H1 (cell line): ENCODE measurements at regions not wholly inside any gene's neighbourhood (a gene's known extent, or its start where the extent isn't known, plus 50 kb on each side); places are given as distances from the start of the nearest gene placed in this dataset.

ENCODE experiments used
- CTCF ChIA-PET: fragments of 300-600 bp; sonication (Branson Sonifier 250); formaldehyde crosslinking; loops from one replicate; lab custom pipeline; 2021; ENCODE audit not compliant: partially characterized antibody; lab: Charles Lee
- POLR2A ChIA-PET: fragments of 300-600 bp; sonication (Branson Sonifier 250); formaldehyde crosslinking; loops from one replicate; lab custom pipeline; 2021; ENCODE audit warnings: inconsistent platforms; ENCODE audit not compliant: partially characterized antibody; lab: Charles Lee
- DNase-seq, 2 experiments: peaks; one replicate each; pipeline versions ENCODE4 v3.0.0 to v3.0.0-alpha.2; 2010 to 2022; ENCODE audit warnings: low spot score in 2 of 2, low read depth in 1 of 2, mixed read lengths in 1 of 2
- FAIRE-seq: peaks from 2 replicates; lab custom pipeline; 2011; peaks lifted over from hg19 to GRCh38; lab: Jason Lieb, UNC
- H2AFZ ChIP-seq: 2 replicates; pipeline ENCODE4 v1.8.1; 2012; ENCODE audit warnings: low read length, inconsistent platforms
- H2AK5ac ChIP-seq: 2 replicates; pipeline ENCODE4 v1.6.1; 2013; ENCODE audit warnings: low read depth, low read length
- H2BK120ac ChIP-seq: replicated peaks from 2 replicates; pipeline ENCODE3; 2013; ENCODE audit warnings: low read depth, low read length, inconsistent platforms
- H2BK12ac ChIP-seq: 2 replicates; pipeline ENCODE4 v1.6.1; 2013; ENCODE audit warnings: low read depth, low read length
- H2BK15ac ChIP-seq: 2 replicates; pipeline ENCODE4 v1.6.1; 2013; ENCODE audit warnings: low read length
- H2BK20ac ChIP-seq: 2 replicates; pipeline ENCODE4 v1.6.1; 2013; ENCODE audit warnings: low read length
- H2BK5ac ChIP-seq: 2 replicates; pipeline ENCODE4 v1.6.1; 2013; ENCODE audit warnings: low read depth, low read length
- H3K14ac ChIP-seq: 2 replicates; pipeline ENCODE4 v1.6.1; 2013; ENCODE audit warnings: inconsistent platforms; ENCODE audit not compliant: insufficient read length
- H3K18ac ChIP-seq: 2 replicates; pipeline ENCODE4 v1.6.1; 2013; ENCODE audit warnings: low read length; ENCODE audit errors: extremely low read depth
- H3K23ac ChIP-seq: 2 replicates; pipeline ENCODE4 v1.6.1; 2013; ENCODE audit warnings: inconsistent platforms; ENCODE audit not compliant: insufficient read length
- H3K23me2 ChIP-seq: 2 replicates; pipeline ENCODE4 v1.6.1; 2013; ENCODE audit warnings: low read depth, low read length
- H3K27ac ChIP-seq: 2 replicates; pipeline ENCODE4 v1.6.1; 2011; ENCODE audit warnings: low read depth, low read length, inconsistent platforms
- H3K27me3 ChIP-seq, 4 experiments: replicated peaks in 1 of 4; 1 replicate in 1 of 4; 2 replicates in 3 of 4; pipeline versions ENCODE4 v1.6.1 to v1.8.1; 2011 to 2013; ENCODE audit warnings: low read length in 3 of 4, mild to moderate bottlenecking in 3 of 4, inconsistent platforms in 2 of 4, mixed read lengths in 2 of 4, moderate library complexity in 1 of 4; ENCODE audit not compliant: control insufficient read depth in 3 of 4, insufficient read depth in 3 of 4; ENCODE audit errors: extremely low read depth in 1 of 4
- H3K36me3 ChIP-seq, 4 experiments: 2 replicates each; pipeline versions ENCODE4 v1.6.1 to v1.8.1; 2011 to 2013; ENCODE audit warnings: mild to moderate bottlenecking in 4 of 4, low read length in 3 of 4, moderate library complexity in 2 of 4, control low read depth in 1 of 4, inconsistent platforms in 1 of 4; ENCODE audit not compliant: insufficient read depth in 4 of 4, control insufficient read depth in 2 of 4
- H3K4ac ChIP-seq: replicated peaks from 2 replicates; pipeline ENCODE3; 2013; ENCODE audit warnings: low read length, low read depth, mixed read lengths, inconsistent platforms; ENCODE audit not compliant: insufficient read length
- H3K4me1 ChIP-seq, 4 experiments: replicated peaks in 1 of 4; 1 replicate in 1 of 4; 2 replicates in 3 of 4; pipeline versions ENCODE4 v1.6.1 to v1.8.1; 2011 to 2013; ENCODE audit warnings: low read length in 3 of 4, inconsistent platforms in 2 of 4, mixed read lengths in 1 of 4; ENCODE audit not compliant: insufficient read depth in 4 of 4, control insufficient read depth in 3 of 4
- H3K4me2 ChIP-seq, 2 experiments: 2 replicates each; pipeline versions ENCODE4 v1.6.1 to v1.8.1; 2011 to 2013; ENCODE audit warnings: low read depth in 2 of 2, low read length in 2 of 2, control low read depth in 1 of 2, inconsistent platforms in 1 of 2, mild to moderate bottlenecking in 1 of 2; ENCODE audit not compliant: insufficient read depth in 1 of 2
- H3K4me3 ChIP-seq, 4 experiments: fragments of 200-600, 300-600 bp in 1 of 4; sonication (generic), shearing (Covaris generic), sonication (Bioruptor Twin) in 1 of 4; 2 replicates each; pipeline versions ENCODE4 v1.5.1 to v1.8.1; 2011 to 2016; ENCODE audit warnings: low read length in 4 of 4, low read depth in 3 of 4, control low read depth in 2 of 4, inconsistent platforms in 2 of 4, mild to moderate bottlenecking in 2 of 4, mixed read lengths in 1 of 4, moderate library complexity in 1 of 4; ENCODE audit not compliant: insufficient read depth in 2 of 4; ENCODE audit errors: extremely low read depth in 1 of 4
- H3K56ac ChIP-seq: replicated peaks from 2 replicates; pipeline ENCODE3; 2013; ENCODE audit warnings: low read depth, mild to moderate bottlenecking, mixed read lengths, low read length, inconsistent platforms; ENCODE audit not compliant: insufficient read length
- H3K79me1 ChIP-seq: 2 replicates; pipeline ENCODE4 v1.6.1; 2013; ENCODE audit warnings: low read depth, low read length, control low read depth
- H3K79me2 ChIP-seq, 2 experiments: 2 replicates each; pipeline versions ENCODE4 v1.6.1 to v1.8.1; 2012 to 2013; ENCODE audit warnings: low read length in 2 of 2, mild to moderate bottlenecking in 2 of 2, inconsistent platforms in 1 of 2; ENCODE audit not compliant: insufficient read depth in 2 of 2, control insufficient read depth in 1 of 2
- H3K9ac ChIP-seq, 4 experiments: replicated peaks in 1 of 4; 1 replicate in 1 of 4; 2 replicates in 3 of 4; pipeline versions ENCODE4 v1.6.1 to v1.8.1; 2011 to 2013; ENCODE audit warnings: low read depth in 3 of 4, low read length in 3 of 4, control low read depth in 2 of 4, mild to moderate bottlenecking in 2 of 4, moderate library complexity in 2 of 4, inconsistent platforms in 1 of 4; ENCODE audit errors: extremely low read depth in 1 of 4
- H3K9me3 ChIP-seq, 2 experiments: 2 replicates each; pipeline versions ENCODE4 v1.6.1 to v1.8.1; 2012 to 2013; ENCODE audit warnings: mild to moderate bottlenecking in 2 of 2, moderate library complexity in 2 of 2, control low read depth in 1 of 2, inconsistent platforms in 1 of 2, low read depth in 1 of 2, low read length in 1 of 2, mixed read lengths in 1 of 2; ENCODE audit not compliant: insufficient read depth in 2 of 2
- H4K20me1 ChIP-seq, 2 experiments: replicated peaks in 1 of 2; 2 replicates each; pipeline versions ENCODE3 to v1.8.1; 2011 to 2013; ENCODE audit warnings: inconsistent platforms in 2 of 2, low read length in 2 of 2, mild to moderate bottlenecking in 1 of 2; ENCODE audit not compliant: insufficient read depth in 2 of 2, control insufficient read depth in 1 of 2
- H4K5ac ChIP-seq: 2 replicates; pipeline ENCODE4 v1.6.1; 2013; ENCODE audit warnings: low read length, low read depth, mixed read lengths, inconsistent platforms; ENCODE audit not compliant: insufficient read length
- H4K8ac ChIP-seq: 2 replicates; pipeline ENCODE4 v1.8.0; 2013; ENCODE audit warnings: mild to moderate bottlenecking, moderate library complexity, low read length, inconsistent platforms; ENCODE audit not compliant: insufficient read depth; ENCODE audit errors: extremely low read depth
- H4K91ac ChIP-seq: replicated peaks from 2 replicates; pipeline ENCODE3; 2013; ENCODE audit warnings: low read length, mixed read lengths, inconsistent platforms; ENCODE audit not compliant: insufficient read length
- CBX8 ChIP-seq: fragments of 300-800, 300-1000 bp; sonication (generic); IDR thresholded peaks from 2 replicates; pipeline ENCODE4 v1.7.1; 2016; ENCODE audit warnings: low read depth, low read length, borderline replicate concordance
- CHD2 ChIP-seq: IDR thresholded peaks from 2 replicates; pipeline ENCODE4 v1.6.1; 2012; ENCODE audit warnings: low read length, improper control_type of control experiment
- GABPA ChIP-seq: IDR thresholded peaks from 2 replicates; pipeline ENCODE4 v1.6.1; 2011; ENCODE audit warnings: mild to moderate bottlenecking, low read length, moderate library complexity, borderline replicate concordance; ENCODE audit not compliant: insufficient read depth
- KDM4A ChIP-seq: IDR thresholded peaks from one replicate; pipeline ENCODE4 v1.7.1; 2012; ENCODE audit warnings: low read depth, mild to moderate bottlenecking, moderate library complexity, low read length, inconsistent platforms; ENCODE audit not compliant: severe bottlenecking
- POLR2A ChIP-seq, 2 experiments: IDR thresholded peaks; 1 replicate in 1 of 2; 2 replicates in 1 of 2; pipeline ENCODE4 v1.6.1; 2011; ENCODE audit warnings: low read depth in 2 of 2, low read length in 2 of 2, mild to moderate bottlenecking in 2 of 2; ENCODE audit errors: control extremely low read depth in 1 of 2
- SAP30 ChIP-seq: fragments of 300-600 bp; sonication (generic); IDR thresholded peaks from 2 replicates; pipeline ENCODE4 v1.7.1; 2012; ENCODE audit warnings: low read length, moderate library complexity, mild to moderate bottlenecking, inconsistent platforms; ENCODE audit not compliant: insufficient read depth, insufficient replicate concordance
- SP1 ChIP-seq: IDR thresholded peaks from 2 replicates; pipeline ENCODE4 v1.6.1; 2011; ENCODE audit warnings: low read depth, low read length
- TAF1 ChIP-seq: IDR thresholded peaks from 2 replicates; pipeline ENCODE4 v1.6.1; 2011; ENCODE audit warnings: mild to moderate bottlenecking, low read depth, low read length
- WGBS, 2 experiments: shearing (Covaris generic) in 1 of 2; methylation state at CpG; one replicate each; pipeline versions ENCODE4 v1.1.6 to v1.1.7; 2013 to 2015; ENCODE audit warnings: low lambda C conversion rate in 2 of 2, mixed read lengths in 2 of 2, inconsistent platforms in 1 of 2, low coverage in 1 of 2, missing lambda C conversion rate in 1 of 2; ENCODE audit not compliant: insufficient replicate concordance in 2 of 2, insufficient coverage in 1 of 2, insufficient read length in 1 of 2; ENCODE audit errors: extremely low coverage in 1 of 2, missing lambda C conversion rate in 1 of 2; 5-methylcytosine and 5-hydroxymethylcytosine counted together
- TF ChIP-seq, protein P1 (sequence below): IDR thresholded peaks from 2 replicates; pipeline ENCODE4 v1.6.1; 2011; ENCODE audit warnings: low read length, improper control_type of control experiment

DNA sequence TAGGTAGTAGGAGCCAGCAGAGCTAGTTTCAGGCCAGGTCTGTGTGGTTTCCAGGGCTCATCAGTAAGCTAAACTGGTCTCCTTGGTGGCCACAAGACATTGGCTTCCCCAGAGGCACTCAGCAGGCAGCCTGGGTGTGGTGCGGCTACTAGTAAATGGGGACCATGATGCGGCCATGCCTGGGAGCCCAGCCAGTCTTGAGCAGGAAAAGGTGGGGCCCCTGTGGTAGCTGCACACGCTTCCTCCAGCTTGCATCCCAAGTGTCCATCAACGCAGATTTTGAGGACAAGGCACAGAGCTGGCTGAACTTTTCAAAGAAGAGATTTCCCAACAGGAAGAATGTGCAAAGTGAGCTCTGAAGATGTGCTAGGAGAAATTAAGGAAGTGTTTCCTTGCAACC lies 107.4 kb upstream of the NAA20 start:
- Histone ChIP-seq H2BK15ac (no peak overlapping the region), H4K91ac (no peak overlapping the region), H3K23me2 (no peaks in the 10 kb centered on the region), H4K20me1 (no peaks in the 10 kb centered on the region), H3K27me3 (no peaks in the 10 kb centered on the region), H2BK20ac (no peak overlapping the region), H3K27ac (no peak overlapping the region), H3K14ac (no peak overlapping the region), H4K5ac (no peak overlapping the region), H2AFZ (no peak overlapping the region), H3K36me3 (no peaks in the 10 kb centered on the region), H3K79me2 (no peaks in the 10 kb centered on the region), H3K4me1 (no peaks in the 10 kb centered on the region), H3K23ac (no peak overlapping the region), H3K18ac (no peak overlapping the region), H3K56ac (peak overlapping the region; percentile 12), H3K9ac (no peak overlapping the region), H3K4me3 (no peak overlapping the region), H3K9me3 (no peaks in the 10 kb centered on the region), H3K4me2 (no peak overlapping the region), H3K4ac (no peak overlapping the region), H4K8ac (peak overlapping the region; percentile 91; the same call in 1 of the 2 replicates), H2BK120ac (no peak overlapping the region), H2AK5ac (no peak overlapping the region), H3K79me1 (no peaks in the 10 kb centered on the region), H2BK5ac (no peak overlapping the region), H2BK12ac (no peak overlapping the region)
- ChIA-PET CTCF (interaction anchor here (0.9 kb wide), 1 partner anchor 29 kb away, joined by 3 read pairs; no protein-coding TSS in a partner anchor), POLR2A (no interaction called here)
- no peak for TF ChIP-seq CHD2
- TF ChIP-seq, protein P1, sequence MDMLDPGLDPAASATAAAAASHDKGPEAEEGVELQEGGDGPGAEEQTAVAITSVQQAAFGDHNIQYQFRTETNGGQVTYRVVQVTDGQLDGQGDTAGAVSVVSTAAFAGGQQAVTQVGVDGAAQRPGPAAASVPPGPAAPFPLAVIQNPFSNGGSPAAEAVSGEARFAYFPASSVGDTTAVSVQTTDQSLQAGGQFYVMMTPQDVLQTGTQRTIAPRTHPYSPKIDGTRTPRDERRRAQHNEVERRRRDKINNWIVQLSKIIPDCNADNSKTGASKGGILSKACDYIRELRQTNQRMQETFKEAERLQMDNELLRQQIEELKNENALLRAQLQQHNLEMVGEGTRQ: no peak
- TF ChIP-seq TAF1: no peak
- TF ChIP-seq GABPA: no peak
- TF ChIP-seq SP1: no peak
- no peak for TF ChIP-seq KDM4A
- no peak for TF ChIP-seq CBX8
- TF ChIP-seq POLR2A (IDR thresholded peaks at IDR 0.05; ENCODE audit: control extremely low read depth in 1 of 2, low read depth in 2 of 2, low read length in 2 of 2): no peak
- no peak for TF ChIP-seq SAP30
- DNase-seq (no peak), FAIRE-seq (no peak)
- 73% methylated on average over 4 of the region's 4 CpGs; no CpG with 5 or more reads in 1 of the 2 experiments for WGBS, 2 experiments
